HG03571 (cell line): ENCODE measurements at regions not wholly inside any gene's neighbourhood (a gene's known extent, or its start where the extent isn't known, plus 50 kb on each side); places are given as distances from the start of the nearest gene placed in this dataset.
A peak's percentile ranks its signal among the peaks of the same experiment; 100 is the strongest.

Source experiments
- ATAC-seq: cut with Tn5 transposase; IDR thresholded peaks from one replicate; pipeline ENCODE4 v1.9.1; 2021; ENCODE audit not compliant: unreplicated experiment

DNA sequence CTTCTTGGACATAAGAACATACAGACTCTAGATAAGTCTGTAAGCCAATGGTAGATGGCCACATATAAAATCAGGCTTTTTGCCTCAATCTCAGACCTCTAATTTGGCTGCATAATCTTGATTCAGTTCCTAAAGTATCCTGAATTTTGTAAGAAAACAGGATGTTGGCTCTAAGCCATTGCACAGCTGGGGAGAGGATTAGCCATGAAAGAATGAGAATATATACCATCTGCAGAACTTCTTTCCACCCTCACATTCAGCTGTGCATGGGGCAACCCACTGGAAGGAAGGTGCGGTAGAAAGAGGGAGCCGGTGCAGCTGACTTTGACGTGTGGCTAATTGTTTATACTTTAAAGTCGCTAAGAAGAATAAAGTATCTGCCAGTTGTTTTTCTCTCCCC is 1061.6 kb upstream of the FAM98A start:
- no peak for ATAC-seq

DNA sequence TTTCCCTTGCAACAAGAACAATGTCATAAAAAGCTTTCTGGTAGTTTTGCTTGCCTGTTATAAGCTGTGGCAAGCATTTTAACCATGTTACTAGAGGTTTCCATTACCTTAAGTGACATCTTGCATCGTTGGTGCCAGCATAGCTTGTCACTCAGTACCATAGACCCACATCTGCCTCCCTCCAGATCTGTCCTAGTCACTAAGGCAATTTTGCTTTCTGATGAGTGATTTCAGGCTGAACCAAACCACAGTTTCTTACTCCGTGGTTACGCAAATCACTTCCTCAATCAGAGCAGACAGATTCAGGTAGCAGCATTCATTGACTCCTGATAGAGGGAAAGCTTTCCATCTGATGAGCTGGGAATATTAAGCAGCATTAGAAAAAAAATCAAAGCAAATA is 1057.5 kb upstream of the FAM98A start:
- peak; percentile 59 for ATAC-seq

DNA sequence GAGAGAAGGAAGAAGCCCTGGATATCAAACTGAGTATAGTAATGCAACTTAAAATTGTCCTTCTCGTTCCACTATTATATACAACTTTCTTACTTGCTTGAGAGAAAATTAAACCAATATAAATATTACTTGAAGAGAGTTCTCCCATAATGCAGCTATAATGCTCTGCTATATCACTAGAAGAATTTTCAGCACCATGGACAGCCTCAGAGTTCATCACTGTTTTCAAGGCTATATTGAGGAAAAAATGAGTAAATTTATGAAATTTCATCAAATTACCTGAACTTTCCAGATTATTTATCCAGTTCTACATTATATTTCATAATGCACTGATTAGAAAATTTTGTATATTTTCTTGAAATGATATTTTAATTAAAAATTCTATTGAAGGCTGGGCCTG is 1053.5 kb upstream of the FAM98A start:
- ATAC-seq: no peak

DNA sequence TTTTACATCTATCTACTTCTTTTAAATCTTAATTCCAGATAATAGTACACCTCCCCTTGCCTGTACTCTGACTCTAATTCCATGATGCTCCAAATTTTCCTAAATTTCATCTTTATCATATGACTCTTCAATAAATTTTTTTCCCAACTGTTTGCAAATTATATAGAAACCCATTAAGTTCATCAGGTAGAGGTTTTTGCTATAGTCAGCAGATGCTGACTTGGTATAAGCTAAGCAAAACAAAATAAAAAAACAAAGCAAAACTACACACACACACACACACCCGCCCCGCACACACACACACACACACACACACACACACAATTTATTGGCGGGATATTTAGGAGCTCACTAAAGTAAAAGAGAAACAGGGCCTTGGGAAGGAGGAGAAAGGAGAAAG is 1047.8 kb upstream of the FAM98A start:
- ATAC-seq: no peak

DNA sequence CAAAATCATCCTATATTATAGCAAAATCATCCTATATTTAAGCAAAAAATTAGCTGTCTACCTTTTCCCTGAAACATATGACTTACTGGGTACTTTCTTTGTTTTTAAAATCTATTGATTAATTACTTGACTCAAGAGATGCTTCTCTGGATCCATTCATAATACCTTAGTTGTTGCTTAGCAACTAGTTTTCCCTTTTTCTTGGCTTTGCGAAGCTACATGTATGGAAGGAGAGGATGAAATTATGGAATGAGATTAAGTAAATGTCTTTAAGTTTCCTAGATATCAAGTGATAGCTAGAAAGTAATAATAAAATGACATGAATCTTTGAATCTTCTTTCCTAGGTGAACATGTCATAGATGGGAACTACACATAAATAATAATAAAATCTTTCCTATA is 1033.2 kb upstream of the FAM98A start:
- no peak for ATAC-seq

DNA sequence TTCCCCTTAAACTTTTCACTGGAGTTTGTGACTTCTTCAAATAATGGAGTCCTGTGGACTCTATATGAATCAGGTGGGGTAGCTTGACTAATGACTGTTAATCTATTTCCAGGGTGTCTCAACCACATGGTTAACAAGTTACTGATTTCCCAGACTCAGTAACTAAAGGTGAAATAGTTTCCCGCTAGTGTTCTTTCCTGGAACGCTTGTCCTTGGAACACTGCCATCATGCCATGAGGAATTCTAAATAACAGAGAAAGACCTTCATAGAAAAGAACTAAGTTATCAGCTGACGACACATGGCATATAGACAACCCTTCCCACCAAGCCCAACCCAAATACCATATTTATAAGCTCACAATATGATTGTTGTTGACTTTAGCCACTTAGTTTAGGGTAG is 1027.9 kb upstream of the FAM98A start:
- no peak for ATAC-seq

DNA sequence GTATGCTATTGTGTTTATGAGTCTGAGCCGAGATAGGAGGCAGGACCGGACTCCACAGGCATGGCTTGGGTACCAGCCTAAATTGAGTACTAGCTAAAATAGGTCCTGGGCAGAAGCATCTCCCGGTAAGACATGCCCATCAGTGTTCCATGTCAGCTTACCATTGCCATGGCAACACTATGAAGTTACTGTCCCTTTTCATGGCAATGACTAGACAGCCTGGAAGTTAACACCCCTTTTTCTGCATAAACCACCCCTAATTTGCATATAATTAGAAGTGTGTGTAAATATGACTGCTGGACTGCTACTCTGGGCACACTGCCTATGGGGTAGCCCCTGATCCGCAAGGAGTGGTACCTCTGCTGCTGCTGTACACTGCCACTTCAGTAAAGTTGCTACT is 1005.1 kb upstream of the FAM98A start:
- ATAC-seq: no peak

DNA sequence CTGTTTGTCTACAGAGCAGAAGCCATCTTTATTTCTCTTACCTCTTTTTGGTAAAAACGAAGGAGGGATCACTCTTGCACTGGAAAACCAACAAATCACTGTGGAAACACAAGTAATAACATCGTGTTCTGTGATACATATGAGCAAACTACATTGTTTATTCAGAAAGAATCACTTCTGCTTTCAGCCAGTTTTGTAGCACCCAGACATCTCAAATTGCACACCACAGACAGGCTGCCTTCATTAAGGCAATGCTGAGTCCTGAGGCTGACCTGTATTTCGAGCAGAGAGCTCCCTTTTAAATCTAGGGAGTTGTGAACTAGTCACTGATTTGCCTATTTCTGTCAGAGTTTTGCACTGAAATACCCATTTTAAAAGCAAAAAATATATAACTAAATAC is 1003.2 kb upstream of the FAM98A start:
- no peak for ATAC-seq

DNA sequence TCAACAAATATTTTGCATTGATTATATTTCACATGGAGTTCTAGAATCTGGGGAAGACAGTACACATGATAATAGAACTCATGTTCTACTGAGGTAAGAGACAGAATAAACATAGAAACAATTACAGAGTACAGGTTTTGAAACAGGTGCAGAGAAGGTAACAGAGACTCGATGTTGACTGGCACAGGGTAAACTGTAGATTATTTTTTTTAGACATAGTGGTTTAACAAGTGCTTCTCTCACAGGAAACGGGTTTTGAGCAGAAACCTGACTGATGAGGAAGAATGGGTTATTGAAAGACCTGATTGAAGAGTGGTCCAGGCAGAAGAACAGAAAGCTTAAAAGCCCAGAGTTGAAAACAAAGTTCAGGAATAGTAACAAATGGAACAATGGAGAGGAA is 1002.5 kb upstream of the FAM98A start:
- no peak for ATAC-seq

DNA sequence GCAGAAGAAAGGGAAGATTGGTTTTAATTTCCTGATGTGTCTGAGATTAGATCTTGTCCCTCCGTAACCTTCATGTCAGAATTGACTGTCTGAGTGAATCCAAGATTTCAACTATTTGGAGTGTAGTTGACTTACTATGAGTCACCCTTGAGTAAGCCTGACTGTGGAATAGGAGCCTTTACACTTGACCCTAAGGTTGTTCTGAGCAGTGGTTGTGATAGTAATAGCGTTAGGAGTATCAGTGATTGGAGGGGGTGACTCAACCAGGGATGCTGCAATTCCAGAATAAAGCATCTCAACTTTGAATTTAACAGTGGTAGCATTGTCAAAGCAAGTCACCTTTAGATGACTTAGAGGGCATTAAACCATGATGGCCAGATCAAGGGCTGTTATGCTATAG is 979.5 kb upstream of the FAM98A start:
- ATAC-seq: no peak

DNA sequence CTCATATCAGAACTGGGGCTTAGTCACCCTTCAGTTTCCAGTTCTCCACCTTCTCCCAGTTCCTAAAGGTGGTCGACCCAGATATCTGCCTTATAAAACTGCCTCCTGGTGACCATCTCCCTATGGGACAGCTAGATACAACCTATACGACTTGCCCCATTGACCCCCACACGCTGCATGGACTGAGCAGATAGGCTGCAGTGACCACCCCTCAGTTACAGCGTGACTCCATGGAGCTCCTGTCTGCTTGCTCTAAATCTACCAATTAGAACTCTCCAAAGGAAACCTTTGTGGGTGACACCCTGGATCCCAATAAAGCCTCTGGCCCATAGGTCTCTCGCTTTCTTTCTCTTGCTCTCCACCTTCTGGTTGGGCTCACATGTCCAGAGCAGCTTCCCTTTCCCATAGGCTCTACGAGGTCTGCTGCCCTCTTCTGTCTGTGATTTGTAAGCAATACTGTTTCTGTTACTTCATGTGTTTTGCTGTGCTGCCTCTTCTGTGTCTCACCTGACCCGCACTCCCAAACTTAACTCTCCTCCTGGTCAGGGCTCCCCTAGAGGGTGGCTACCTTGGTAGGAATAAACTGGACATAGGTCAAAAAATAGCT is 971.3 kb upstream of the FAM98A start:
- no peak for ATAC-seq

DNA sequence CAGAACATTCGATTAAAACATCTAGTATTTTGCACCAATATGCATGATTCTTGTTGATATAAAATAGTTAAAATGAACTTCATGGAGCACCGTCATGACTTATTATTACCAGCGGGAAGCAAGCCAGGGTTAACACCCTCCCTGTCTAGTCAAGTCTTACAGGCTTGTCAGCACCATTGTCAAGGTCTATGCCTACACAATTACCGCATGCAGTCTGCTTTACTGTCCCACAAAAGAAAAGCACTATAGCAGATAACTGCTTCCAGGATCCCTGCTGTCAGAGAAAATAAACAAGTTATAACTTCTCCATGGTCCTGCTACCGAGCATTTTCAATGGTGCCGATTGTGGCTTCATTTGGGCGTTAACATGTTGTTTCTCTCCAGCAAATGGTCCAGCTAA is 968.0 kb upstream of the FAM98A start:
- ATAC-seq: no peak

DNA sequence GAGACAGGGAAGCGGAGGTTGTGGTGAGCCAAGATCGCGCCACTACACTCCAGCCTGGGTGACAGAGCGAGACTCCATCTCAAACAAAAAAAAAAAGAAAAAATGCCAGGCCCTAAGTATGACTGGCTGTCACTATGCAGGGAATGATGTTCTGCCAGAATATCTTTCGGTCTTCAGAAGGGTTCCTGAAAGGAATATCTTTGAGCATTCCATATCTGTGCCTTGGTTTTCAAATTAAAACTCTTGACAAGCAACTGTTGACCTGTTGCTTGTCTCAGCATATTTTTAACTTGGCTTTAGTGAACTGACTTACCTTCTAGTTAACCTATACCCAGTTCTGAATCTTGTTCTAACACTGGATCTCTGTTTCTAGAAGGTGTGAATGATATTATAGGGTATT is 953.2 kb upstream of the FAM98A start:
- ATAC-seq: no peak

DNA sequence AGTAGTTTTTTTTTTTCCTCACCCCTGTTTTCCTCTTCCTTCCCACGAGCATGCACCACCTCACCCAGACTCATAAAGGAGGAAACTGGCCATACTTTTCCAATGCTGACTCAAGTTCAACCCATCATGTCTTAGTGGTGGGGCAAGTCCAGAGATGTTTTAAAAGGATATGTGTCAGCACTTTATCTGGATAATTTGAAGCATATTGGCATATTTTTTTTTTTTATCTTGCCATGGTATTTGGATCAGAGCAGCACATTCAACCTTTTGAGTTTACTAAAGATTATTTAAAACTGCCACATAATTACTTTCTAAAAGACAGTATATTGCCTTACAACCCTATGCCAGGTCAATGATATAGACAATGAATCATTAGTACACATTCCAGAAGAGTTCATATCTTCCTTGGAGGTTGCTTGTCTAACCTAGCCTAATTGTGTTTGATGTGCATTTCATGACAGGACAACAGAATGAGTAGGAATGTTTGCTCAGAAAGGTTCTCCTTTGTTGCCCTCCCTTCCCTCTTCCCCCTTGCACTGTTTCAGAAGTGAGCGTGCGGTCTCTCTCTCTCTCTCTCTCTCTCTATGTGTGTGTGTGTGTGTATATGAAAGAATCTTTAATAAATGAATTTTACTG is 950.7 kb upstream of the FAM98A start:
- no peak for ATAC-seq

DNA sequence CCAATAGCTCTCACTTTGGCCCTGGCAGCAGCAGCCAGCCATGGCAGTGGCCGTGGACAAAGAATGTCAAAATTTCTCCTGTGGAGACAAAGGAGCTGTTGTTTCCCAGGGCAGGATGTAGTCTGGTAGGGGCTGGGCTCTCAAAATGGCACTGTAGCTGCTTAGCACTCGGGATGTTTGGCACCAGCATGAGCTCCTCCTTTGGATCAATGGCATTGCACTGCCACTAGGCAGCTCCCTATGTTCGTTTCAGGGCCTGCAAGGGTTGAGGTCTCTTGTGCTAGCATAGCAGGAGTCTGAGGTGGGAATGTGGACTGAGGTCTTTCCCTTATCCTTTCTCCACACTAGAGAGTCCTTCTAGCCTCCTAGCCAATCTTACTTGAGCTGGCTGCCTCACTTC is 948.8 kb upstream of the FAM98A start:
- ATAC-seq: no peak

DNA sequence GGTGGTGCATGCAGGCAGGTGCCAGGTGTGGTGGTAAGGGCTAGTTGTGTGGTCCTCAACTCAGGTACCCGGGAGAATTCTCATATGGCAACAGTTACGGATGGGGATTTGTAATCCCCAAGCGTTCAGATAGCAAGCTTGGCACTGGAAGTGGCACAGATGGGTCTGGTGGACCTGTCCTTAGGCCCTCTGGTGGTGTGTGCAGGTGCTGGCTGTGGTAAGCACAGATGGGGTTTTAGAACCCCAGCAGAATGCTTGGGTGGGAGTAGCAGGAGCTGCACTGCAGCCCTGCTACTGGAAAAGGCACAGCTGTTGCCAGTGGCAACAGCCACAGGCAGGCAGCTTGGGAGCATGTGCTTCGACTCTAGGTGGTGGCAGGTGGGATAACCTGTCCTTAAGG is 948.2 kb upstream of the FAM98A start:
- no peak for ATAC-seq

DNA sequence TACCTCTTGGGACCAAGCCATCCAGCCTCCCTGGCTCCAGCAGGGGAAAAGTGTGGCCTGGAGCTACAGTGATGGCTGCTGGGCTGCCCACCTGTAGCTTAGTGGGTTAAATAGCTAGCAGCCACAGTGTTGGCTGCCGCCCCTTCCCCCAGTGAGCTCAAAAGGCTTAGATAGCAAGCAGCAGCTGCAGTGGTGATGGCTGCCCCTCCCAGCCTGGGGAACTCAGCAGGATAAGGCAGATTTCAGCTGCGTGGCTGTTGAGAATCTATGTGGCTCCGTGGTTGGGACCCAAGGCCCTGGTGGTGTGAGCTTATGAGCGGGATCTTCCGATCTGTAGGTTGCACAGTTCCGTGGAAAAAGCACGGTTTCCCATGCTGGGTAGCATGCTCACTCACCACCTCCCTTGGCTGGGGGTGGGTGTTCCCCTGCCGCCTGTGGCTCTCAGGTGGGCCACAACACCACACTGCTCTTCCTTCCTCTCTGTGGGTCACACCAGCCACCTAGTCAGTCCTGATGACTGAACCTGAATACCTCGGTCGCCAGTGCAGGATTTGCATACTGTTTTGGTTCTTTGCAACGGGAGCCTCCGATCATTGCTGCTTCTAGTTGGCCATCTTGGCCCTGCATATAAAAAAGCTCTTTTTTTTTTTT is 946.5 kb upstream of the FAM98A start:
- ATAC-seq: no peak

DNA sequence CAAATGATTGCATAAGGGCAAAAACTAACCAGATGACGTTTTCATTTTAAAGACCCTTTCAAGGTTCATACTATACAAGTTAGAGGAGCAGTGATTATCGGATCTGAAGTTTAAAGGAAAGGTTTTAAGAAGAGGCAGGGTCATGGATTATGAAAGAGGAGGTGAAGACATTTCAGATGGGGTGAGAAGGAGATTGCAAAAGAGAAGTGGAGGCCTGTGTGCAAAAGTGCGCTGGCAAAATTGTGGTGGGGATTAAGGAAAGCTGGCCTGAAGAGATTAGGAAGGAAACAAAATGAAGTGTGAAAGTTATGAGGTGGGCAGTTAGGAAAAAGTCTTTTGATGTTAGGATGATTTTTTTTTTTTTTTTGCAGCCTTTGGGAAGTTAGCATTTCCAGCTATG is 935.7 kb upstream of the FAM98A start:
- ATAC-seq: no peak

DNA sequence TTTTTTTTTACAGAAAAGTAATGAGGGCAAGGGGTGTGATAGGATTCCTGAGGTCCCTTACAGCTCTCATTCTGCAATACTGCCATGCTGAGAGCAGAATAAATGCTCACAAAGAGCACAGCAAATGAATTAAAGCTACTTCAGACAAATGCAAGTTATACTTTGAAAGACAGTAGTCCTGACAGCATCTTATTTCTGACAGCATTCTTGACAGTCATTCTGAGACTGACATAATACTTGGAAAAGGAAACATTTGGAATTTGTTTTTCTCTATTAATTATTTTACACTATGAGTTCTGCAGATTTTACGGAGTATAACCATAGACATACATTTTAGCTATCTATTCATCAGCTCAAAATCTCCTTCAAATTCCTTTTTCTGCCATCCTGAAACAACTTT is 935.2 kb upstream of the FAM98A start:
- no peak for ATAC-seq

DNA sequence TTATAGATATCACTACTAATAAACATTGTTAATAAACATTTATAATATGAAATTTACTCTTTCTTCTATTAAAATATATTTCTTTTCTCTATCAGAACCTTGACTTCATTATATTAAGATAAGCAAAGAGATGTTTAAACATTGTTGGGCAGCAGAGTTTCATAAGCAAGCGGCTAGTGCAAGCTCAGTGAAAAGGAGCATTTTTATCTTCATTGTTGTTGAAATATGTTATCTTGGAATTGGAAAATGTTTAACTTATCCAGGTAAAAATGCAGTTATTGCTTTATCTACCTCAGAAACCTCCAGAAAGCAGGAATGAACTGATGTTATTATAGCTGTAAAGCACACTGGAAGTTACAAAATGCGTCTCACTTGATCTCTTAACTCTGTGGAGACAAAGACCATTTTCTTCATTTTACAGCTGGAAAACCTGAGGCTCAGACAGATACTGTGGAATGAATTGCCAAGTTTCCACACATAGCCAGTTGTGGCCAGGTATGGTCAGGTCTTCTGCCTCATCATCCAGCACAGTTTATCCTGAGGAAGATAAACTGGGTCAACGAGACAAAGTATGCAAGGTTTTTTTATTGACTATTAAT is 934.6 kb upstream of the FAM98A start:
- ATAC-seq: no peak

DNA sequence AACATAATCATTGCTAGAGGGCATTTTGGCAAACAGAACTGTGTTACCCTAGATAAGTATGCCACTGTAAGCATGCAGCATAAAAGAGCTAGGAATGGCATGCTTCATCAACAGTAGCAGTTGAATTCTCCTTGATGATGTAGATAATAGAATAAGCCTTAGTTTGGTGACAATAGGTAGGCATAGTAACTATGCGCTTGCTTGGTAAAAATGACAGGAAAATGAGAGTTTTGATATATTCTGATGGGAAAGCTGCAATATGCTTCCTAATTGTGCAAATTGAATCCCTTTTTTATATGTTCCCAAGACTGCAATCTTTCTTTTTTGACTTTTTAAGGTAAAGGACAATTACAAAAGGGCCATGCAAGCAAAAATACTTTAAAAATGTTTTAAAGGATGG is 930.9 kb upstream of the FAM98A start:
- ATAC-seq: no peak

DNA sequence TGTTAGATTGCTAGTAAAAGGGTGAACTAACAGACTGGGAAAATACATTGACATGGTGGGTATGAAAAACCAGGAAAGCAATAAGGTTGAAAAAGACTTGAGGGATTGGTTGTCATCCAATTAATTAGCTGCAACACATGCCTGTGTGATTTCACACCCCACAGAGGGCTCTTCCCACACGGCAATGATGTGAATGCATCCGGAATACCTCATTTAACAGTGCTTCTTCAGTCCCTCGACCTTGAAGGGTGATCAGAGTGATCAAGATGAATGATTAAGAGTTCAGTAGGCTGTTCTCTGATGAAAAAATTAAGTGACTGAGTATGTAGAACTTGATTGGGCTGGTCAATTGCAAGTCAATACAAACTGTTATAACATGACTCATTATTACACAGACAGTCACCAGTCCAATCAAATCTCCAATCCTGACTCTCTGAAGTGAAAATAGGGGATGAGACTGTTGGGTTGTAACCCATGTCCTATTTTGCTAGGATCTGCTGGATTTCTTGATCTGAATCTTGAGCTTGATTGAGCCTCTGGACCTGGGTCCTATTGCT is 924.9 kb upstream of the FAM98A start:
- no peak for ATAC-seq
